ENCODE measurements at regions not wholly inside any gene's neighbourhood (a gene's known extent, or its start where the extent isn't known, plus 50 kb on each side); places are given as distances from the start of the nearest gene placed in this dataset.

- Histone ChIP-seq H3K9me3 (ENCODE audit: severe bottlenecking) (no peaks in the 10 kb centered on the region), H3K27me3 (ENCODE audit: insufficient read depth, poor library complexity, severe bottlenecking) (no peaks in the 10 kb centered on the region), H3K36me3 (ENCODE audit: low read depth) (no peaks in the 10 kb centered on the region), H3K4me3 (ENCODE audit: severe bottlenecking) (no peak overlapping the region), H3K4me1 (ENCODE audit: insufficient read depth, poor library complexity, severe bottlenecking) (no peaks in the 10 kb centered on the region), H3K27ac (ENCODE audit: poor library complexity, severe bottlenecking) (no peak overlapping the region)
- TF ChIP-seq CTCF (IDR thresholded peaks at IDR 0.05; ENCODE audit: poor library complexity, severe bottlenecking), result no peak
- DNase-seq (ENCODE audit: low spot score) (no peak), ATAC-seq (ENCODE audit: low read depth) (no peak)
Observed at GRCh38 chr14:98694541-98694940, 577.5 kb downstream of the BCL11B start.

- no peak for TF ChIP-seq CTCF (IDR thresholded peaks at IDR 0.05; ENCODE audit: poor library complexity, severe bottlenecking)
- Histone ChIP-seq H3K27ac (ENCODE audit: poor library complexity, severe bottlenecking) (no peak overlapping the region), H3K4me3 (ENCODE audit: severe bottlenecking) (no peak overlapping the region), H3K36me3 (ENCODE audit: low read depth) (no peaks in the 10 kb centered on the region), H3K9me3 (ENCODE audit: severe bottlenecking) (no peaks in the 10 kb centered on the region), H3K27me3 (ENCODE audit: insufficient read depth, poor library complexity, severe bottlenecking) (no peaks in the 10 kb centered on the region), H3K4me1 (ENCODE audit: insufficient read depth, poor library complexity, severe bottlenecking) (no peaks in the 10 kb centered on the region)
- DNase-seq (ENCODE audit: low spot score) (no peak), ATAC-seq (ENCODE audit: low read depth) (no peak)
Observed at GRCh38 chr14:98695809-98696208, 576.2 kb downstream of the BCL11B start.

DNA sequence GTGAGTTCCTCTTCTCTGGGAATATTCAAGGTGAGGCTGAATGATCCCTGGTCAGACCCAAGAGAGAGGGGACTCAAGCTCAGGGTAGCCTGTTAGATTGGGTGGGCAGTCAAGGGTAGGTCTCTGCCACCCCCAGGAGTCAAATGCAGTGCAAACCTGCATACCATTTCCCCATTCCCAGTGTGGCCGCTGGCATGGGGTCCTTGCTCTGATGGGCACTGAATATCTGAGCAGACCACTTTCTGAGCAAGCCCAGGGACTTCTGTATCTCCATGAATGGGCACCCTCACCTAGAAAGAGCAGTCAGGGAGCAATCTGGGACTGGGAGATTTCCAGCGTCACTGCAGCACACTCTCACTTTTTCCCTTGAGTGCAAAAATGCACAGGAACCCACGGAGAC lies 573.7 kb downstream of the BCL11B start:
- Histone ChIP-seq H3K27ac (ENCODE audit: poor library complexity, severe bottlenecking) (no peak overlapping the region), H3K4me1 (ENCODE audit: insufficient read depth, poor library complexity, severe bottlenecking) (no peaks in the 10 kb centered on the region), H3K27me3 (ENCODE audit: insufficient read depth, poor library complexity, severe bottlenecking) (no peaks in the 10 kb centered on the region), H3K4me3 (ENCODE audit: severe bottlenecking) (no peak overlapping the region), H3K9me3 (ENCODE audit: severe bottlenecking) (no peaks in the 10 kb centered on the region), H3K36me3 (ENCODE audit: low read depth) (no peaks in the 10 kb centered on the region)
- DNase-seq (ENCODE audit: low spot score) (no peak), ATAC-seq (ENCODE audit: low read depth) (no peak)
- no peak for TF ChIP-seq CTCF (IDR thresholded peaks at IDR 0.05; ENCODE audit: poor library complexity, severe bottlenecking)

DNA sequence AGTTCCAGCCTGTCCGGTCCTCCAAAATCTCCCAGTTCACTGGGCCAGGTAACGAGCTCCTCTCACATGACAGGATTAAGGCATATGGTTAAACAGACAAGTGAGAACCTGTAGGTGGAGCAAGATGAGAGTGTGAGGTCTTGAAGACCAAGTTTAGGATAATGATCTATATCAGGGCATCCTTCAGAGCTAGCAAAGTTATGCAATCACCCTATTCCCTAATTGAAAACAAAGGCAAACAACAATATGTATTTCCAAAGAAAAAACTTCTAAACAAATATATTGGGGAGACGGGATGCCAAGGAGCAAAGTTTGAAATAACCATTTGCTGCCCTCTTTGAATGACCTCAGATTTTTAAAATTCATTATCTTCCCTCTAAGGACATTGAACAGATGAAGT lies 571.2 kb downstream of the BCL11B start:
- no peaks in the 10 kb centered on the region for H3K27me3 ChIP-seq (ENCODE audit: insufficient read depth, poor library complexity, severe bottlenecking)
- no peaks in the 10 kb centered on the region for H3K4me1 ChIP-seq (ENCODE audit: insufficient read depth, poor library complexity, severe bottlenecking)
- DNase-seq (ENCODE audit: low spot score), result no peak
- no peaks in the 10 kb centered on the region for H3K9me3 ChIP-seq (ENCODE audit: severe bottlenecking)
- no peak overlapping the region for H3K27ac ChIP-seq (ENCODE audit: poor library complexity, severe bottlenecking)
- H3K4me3 ChIP-seq (ENCODE audit: severe bottlenecking), result no peak overlapping the region
- TF ChIP-seq CTCF (IDR thresholded peaks at IDR 0.05; ENCODE audit: poor library complexity, severe bottlenecking), result no peak
- no peak; the same call in 2 of the 3 replicates for ATAC-seq (ENCODE audit: low read depth)
- no peaks in the 10 kb centered on the region for H3K36me3 ChIP-seq (ENCODE audit: low read depth)

GRCh38 chr14:98701377-98701776 lies 570.6 kb downstream of the BCL11B start:
- TF ChIP-seq CTCF (IDR thresholded peaks at IDR 0.05; ENCODE audit: poor library complexity, severe bottlenecking), result no peak
- no peak overlapping the region for H3K4me3 ChIP-seq (ENCODE audit: severe bottlenecking)
- DNase-seq (ENCODE audit: low spot score) (no peak), ATAC-seq (ENCODE audit: low read depth) (no peak)
- H3K27me3 ChIP-seq (ENCODE audit: insufficient read depth, poor library complexity, severe bottlenecking), result no peaks in the 10 kb centered on the region
- no peaks in the 10 kb centered on the region for H3K36me3 ChIP-seq (ENCODE audit: low read depth)
- H3K9me3 ChIP-seq (ENCODE audit: severe bottlenecking), result no peaks in the 10 kb centered on the region
- H3K27ac ChIP-seq (ENCODE audit: poor library complexity, severe bottlenecking), result no peak overlapping the region
- no peaks in the 10 kb centered on the region for H3K4me1 ChIP-seq (ENCODE audit: insufficient read depth, poor library complexity, severe bottlenecking)

All from RWPE2 (cell line).